ENCODE measurements at regions not wholly inside any gene's neighbourhood (a gene's known extent, or its start where the extent isn't known, plus 50 kb on each side); places are given as distances from the start of the nearest gene placed in this dataset.

GRCh38 chr3:25895031-25895430, 105.1 kb downstream of the OXSM start:
- ChIA-PET CTCF (ENCODE audit: low intra/inter-chr PET ratio, low total read pairs) (no interaction called here), POLR2A (no interaction called here)
- Histone ChIP-seq H3K27ac (ENCODE audit: extremely low read length, insufficient read depth, low read length) (no peak overlapping the region), H3K79me2 (ENCODE audit: insufficient read depth, low read length) (no peaks in the 10 kb centered on the region), H4K20me1 (ENCODE audit: insufficient read depth, low read length) (no peaks in the 10 kb centered on the region), H3K27me3 (ENCODE audit: control insufficient read depth in 1 of 2, insufficient read depth in 2 of 2, low read length in 2 of 2) (no peaks in the 10 kb centered on the region), H3K36me3 (replicated peaks in 1 of 2; ENCODE audit: control insufficient read depth in 1 of 2, insufficient read depth in 2 of 2, low read length in 2 of 2) (no peaks in the 10 kb centered on the region), H3K9me3 (ENCODE audit: low read length) (no peaks in the 10 kb centered on the region), H3K9ac (ENCODE audit: insufficient read depth, low read depth, low read length) (no peak overlapping the region), H3K4me3 (replicated peaks in 1 of 3; ENCODE audit: insufficient read depth in 1 of 3, low read depth in 2 of 3, low read length in 3 of 3) (no peak overlapping the region), H2AFZ (ENCODE audit: low read length) (no peak overlapping the region), H3K4me1 (ENCODE audit: insufficient read depth, low read length) (no peaks in the 10 kb centered on the region), H3K4me2 (ENCODE audit: low read depth, low read length) (no peak overlapping the region)
- FAIRE-seq (no peak), ATAC-seq (no peak), DNase-seq (ENCODE audit: low spot score) (no peak)
- no TSS peak for BruUV-seq (replicated peaks)
- in situ Hi-C loops (cut with HindIII; ENCODE audit: extremely low pct_ligation_motif_present, low pct_unique_long_range_greater_than_20kb) (no loop called here), intact Hi-C loops (cut with micrococcal nuclease; ENCODE audit: unreplicated experiment) (no loop called here)
- 3% methylated on average over 2 of the region's 2 CpGs for WGBS (ENCODE audit: low lambda C conversion rate)
- TF ChIP-seq ZNF674 (CRISPR knock-in tag; IDR thresholded peaks at IDR 0.05; ENCODE audit: low read depth) (no peak), MEIS2 (CRISPR knock-in tag; IDR thresholded peaks at IDR 0.05) (no peak), E2F1 (CRISPR knock-in tag; IDR thresholded peaks at IDR 0.05) (no peak), ZNF839 (CRISPR knock-in tag; IDR thresholded peaks at IDR 0.05; ENCODE audit: borderline replicate concordance) (no peak), NR1H2 (CRISPR knock-in tag; IDR thresholded peaks at IDR 0.05; ENCODE audit: borderline replicate concordance, low read depth) (no peak), TAF15 (IDR thresholded peaks at IDR 0.05; ENCODE audit: low read depth, low read length, poor library complexity, severe bottlenecking) (no peak), RFX1 (IDR thresholded peaks at IDR 0.05) (no peak), FOXA1 (IDR thresholded peaks at IDR 0.05) (no peak), FOXA1 (CRISPR knock-in tag; IDR thresholded peaks at IDR 0.05) (no peak), SCMH1 (CRISPR knock-in tag; IDR thresholded peaks at IDR 0.05; ENCODE audit: borderline replicate concordance) (no peak), SMARCC2 (IDR thresholded peaks at IDR 0.05) (no peak), MAFF (IDR thresholded peaks at IDR 0.05; ENCODE audit: low read depth, low read length) (no peak), ZNF598 (CRISPR knock-in tag; IDR thresholded peaks at IDR 0.05; ENCODE audit: borderline replicate concordance) (no peak), SRY (CRISPR knock-in tag; IDR thresholded peaks at IDR 0.05) (no peak)
- TF ChIP-seq, protein P1, sequence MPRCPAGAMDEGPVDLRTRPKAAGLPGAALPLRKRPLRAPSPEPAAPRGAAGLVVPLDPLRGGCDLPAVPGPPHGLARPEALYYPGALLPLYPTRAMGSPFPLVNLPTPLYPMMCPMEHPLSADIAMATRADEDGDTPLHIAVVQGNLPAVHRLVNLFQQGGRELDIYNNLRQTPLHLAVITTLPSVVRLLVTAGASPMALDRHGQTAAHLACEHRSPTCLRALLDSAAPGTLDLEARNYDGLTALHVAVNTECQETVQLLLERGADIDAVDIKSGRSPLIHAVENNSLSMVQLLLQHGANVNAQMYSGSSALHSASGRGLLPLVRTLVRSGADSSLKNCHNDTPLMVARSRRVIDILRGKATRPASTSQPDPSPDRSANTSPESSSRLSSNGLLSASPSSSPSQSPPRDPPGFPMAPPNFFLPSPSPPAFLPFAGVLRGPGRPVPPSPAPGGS (CRISPR knock-in tag; IDR thresholded peaks at IDR 0.05) = no peak
- TF ChIP-seq, protein P2, sequence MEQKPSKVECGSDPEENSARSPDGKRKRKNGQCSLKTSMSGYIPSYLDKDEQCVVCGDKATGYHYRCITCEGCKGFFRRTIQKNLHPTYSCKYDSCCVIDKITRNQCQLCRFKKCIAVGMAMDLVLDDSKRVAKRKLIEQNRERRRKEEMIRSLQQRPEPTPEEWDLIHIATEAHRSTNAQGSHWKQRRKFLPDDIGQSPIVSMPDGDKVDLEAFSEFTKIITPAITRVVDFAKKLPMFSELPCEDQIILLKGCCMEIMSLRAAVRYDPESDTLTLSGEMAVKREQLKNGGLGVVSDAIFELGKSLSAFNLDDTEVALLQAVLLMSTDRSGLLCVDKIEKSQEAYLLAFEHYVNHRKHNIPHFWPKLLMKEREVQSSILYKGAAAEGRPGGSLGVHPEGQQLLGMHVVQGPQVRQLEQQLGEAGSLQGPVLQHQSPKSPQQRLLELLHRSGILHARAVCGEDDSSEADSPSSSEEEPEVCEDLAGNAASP (CRISPR knock-in tag; IDR thresholded peaks at IDR 0.05; ENCODE audit: borderline replicate concordance) = no peak
- TF ChIP-seq, protein P3, sequence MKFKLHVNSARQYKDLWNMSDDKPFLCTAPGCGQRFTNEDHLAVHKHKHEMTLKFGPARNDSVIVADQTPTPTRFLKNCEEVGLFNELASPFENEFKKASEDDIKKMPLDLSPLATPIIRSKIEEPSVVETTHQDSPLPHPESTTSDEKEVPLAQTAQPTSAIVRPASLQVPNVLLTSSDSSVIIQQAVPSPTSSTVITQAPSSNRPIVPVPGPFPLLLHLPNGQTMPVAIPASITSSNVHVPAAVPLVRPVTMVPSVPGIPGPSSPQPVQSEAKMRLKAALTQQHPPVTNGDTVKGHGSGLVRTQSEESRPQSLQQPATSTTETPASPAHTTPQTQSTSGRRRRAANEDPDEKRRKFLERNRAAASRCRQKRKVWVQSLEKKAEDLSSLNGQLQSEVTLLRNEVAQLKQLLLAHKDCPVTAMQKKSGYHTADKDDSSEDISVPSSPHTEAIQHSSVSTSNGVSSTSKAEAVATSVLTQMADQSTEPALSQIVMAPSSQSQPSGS (CRISPR knock-in tag; IDR thresholded peaks at IDR 0.05) = no peak

Data from HepG2 (cell line).